ENCODE measurements at regions not wholly inside any gene's neighbourhood (a gene's known extent, or its start where the extent isn't known, plus 50 kb on each side); places are given as distances from the start of the nearest gene placed in this dataset.

GRCh38 chr12:130070126-130070611, 92.1 kb upstream of the FZD10 start:
- no peak overlapping the region for H3K4me3 Mint-ChIP-seq (ENCODE audit: unreplicated experiment)
- H3K27ac Mint-ChIP-seq (ENCODE audit: unreplicated experiment) = no peak overlapping the region
- no peaks in the 10 kb centered on the region for H3K4me1 Mint-ChIP-seq (ENCODE audit: unreplicated experiment)
- peaks cover 28% of the 10 kb centered on the region for H3K9me3 Mint-ChIP-seq (ENCODE audit: unreplicated experiment)
- no peak for TF ChIP-seq CTCF (IDR thresholded peaks at IDR 0.05)
- DNase-seq (ENCODE audit: extremely low spot score, unreplicated experiment) = no peak
- no peaks in the 10 kb centered on the region for H3K36me3 Mint-ChIP-seq (ENCODE audit: unreplicated experiment)
- H3K27me3 Mint-ChIP-seq (ENCODE audit: unreplicated experiment) = no peaks in the 10 kb centered on the region

GRCh38 chr12:130073721-130074120, 88.5 kb upstream of the FZD10 start:
- Mint-ChIP-seq H3K9me3 (ENCODE audit: unreplicated experiment) (peaks cover 28% of the 10 kb centered on the region), H3K36me3 (ENCODE audit: unreplicated experiment) (no peaks in the 10 kb centered on the region), H3K4me1 (ENCODE audit: unreplicated experiment) (no peaks in the 10 kb centered on the region), H3K27ac (ENCODE audit: unreplicated experiment) (no peak overlapping the region), H3K27me3 (ENCODE audit: unreplicated experiment) (no peaks in the 10 kb centered on the region), H3K4me3 (ENCODE audit: unreplicated experiment) (no peak overlapping the region)
- no peak for DNase-seq (ENCODE audit: extremely low spot score, unreplicated experiment)
- no peak for TF ChIP-seq CTCF (IDR thresholded peaks at IDR 0.05)

GRCh38 chr12:130074661-130075406, 87.4 kb upstream of the FZD10 start:
- Mint-ChIP-seq H3K4me3 (ENCODE audit: unreplicated experiment) (no peak overlapping the region), H3K27me3 (ENCODE audit: unreplicated experiment) (no peaks in the 10 kb centered on the region), H3K4me1 (ENCODE audit: unreplicated experiment) (no peaks in the 10 kb centered on the region), H3K27ac (ENCODE audit: unreplicated experiment) (no peak overlapping the region), H3K9me3 (ENCODE audit: unreplicated experiment) (peaks cover 28% of the 10 kb centered on the region), H3K36me3 (ENCODE audit: unreplicated experiment) (no peaks in the 10 kb centered on the region)
- no peak for DNase-seq (ENCODE audit: extremely low spot score, unreplicated experiment)
- no peak for TF ChIP-seq CTCF (IDR thresholded peaks at IDR 0.05)

GRCh38 chr12:130075497-130076076, 86.7 kb upstream of the FZD10 start:
- DNase-seq (ENCODE audit: extremely low spot score, unreplicated experiment) = no peak
- TF ChIP-seq CTCF (IDR thresholded peaks at IDR 0.05) = no peak
- H3K27me3 Mint-ChIP-seq (ENCODE audit: unreplicated experiment) = no peaks in the 10 kb centered on the region

GRCh38 chr12:130076126-130076525, 86.1 kb upstream of the FZD10 start:
- H3K27me3 Mint-ChIP-seq (ENCODE audit: unreplicated experiment) = peaks cover 2% of the 10 kb centered on the region

More at GRCh38 chr12:130075497-130076076, 86.7 kb upstream of the FZD10 start:
- Mint-ChIP-seq H3K4me1 (ENCODE audit: unreplicated experiment) (no peaks in the 10 kb centered on the region), H3K27ac (ENCODE audit: unreplicated experiment) (no peak overlapping the region), H3K36me3 (ENCODE audit: unreplicated experiment) (no peaks in the 10 kb centered on the region), H3K9me3 (ENCODE audit: unreplicated experiment) (peaks cover 28% of the 10 kb centered on the region), H3K4me3 (ENCODE audit: unreplicated experiment) (no peak overlapping the region)

More at GRCh38 chr12:130076126-130076525, 86.1 kb upstream of the FZD10 start:
- no peak overlapping the region for H3K4me3 Mint-ChIP-seq (ENCODE audit: unreplicated experiment)
- peaks cover 28% of the 10 kb centered on the region for H3K9me3 Mint-ChIP-seq (ENCODE audit: unreplicated experiment)
- TF ChIP-seq CTCF (IDR thresholded peaks at IDR 0.05) = no peak
- no peaks in the 10 kb centered on the region for H3K4me1 Mint-ChIP-seq (ENCODE audit: unreplicated experiment)
- no peak for DNase-seq (ENCODE audit: extremely low spot score, unreplicated experiment)
- no peak overlapping the region for H3K27ac Mint-ChIP-seq (ENCODE audit: unreplicated experiment)
- H3K36me3 Mint-ChIP-seq (ENCODE audit: unreplicated experiment) = no peaks in the 10 kb centered on the region

Measured in osteocyte (in vitro differentiated cells).